ENCODE measurements at regions not wholly inside any gene's neighbourhood (a gene's known extent, or its start where the extent isn't known, plus 50 kb on each side); places are given as distances from the start of the nearest gene placed in this dataset.

GRCh38 chr7:82701949-82702348, 258.4 kb upstream of the CACNA2D1 start:
- no peak for TF ChIP-seq EZH2 (IDR thresholded peaks at IDR 0.05; ENCODE audit: borderline replicate concordance, insufficient read depth, low read depth, low read length, poor library complexity, severe bottlenecking)
- TF ChIP-seq CTCF (IDR thresholded peaks at IDR 0.05), result no peak
- 100% methylated on average over 1 of the region's 1 CpG for WGBS (ENCODE audit: insufficient coverage)
- no peaks in the 10 kb centered on the region for H3K27me3 Mint-ChIP-seq

DNA sequence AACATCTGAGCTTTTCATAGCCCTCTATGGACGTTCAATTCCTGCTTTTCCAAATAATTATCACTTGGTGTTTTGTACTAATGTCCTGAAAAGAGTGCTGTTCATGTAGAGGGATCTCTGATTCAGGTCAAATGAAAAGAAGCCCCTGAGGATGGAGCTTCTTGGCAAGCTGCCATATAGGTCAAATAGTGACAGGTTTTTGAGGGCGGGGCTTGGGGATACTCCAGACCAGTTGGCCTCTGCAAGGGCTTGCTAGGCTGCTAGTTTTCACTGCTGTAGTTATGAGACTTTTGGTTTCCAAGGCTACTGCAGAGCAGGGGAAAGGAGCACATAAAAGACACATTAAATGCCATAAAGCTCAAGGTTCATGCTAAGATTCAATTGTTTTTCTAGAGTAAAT, 257.2 kb upstream of the CACNA2D1 start:
- WGBS (ENCODE audit: insufficient coverage), result 100% methylated on average over 1 of the region's 2 CpGs
- ChIA-PET POLR2A (no interaction called here), CTCF (no interaction called here)
- H3K9me3 Mint-ChIP-seq (ENCODE audit: insufficient read depth), result no peaks in the 10 kb centered on the region
- no peak overlapping the region for H3K27ac Mint-ChIP-seq
- H3K4me3 Mint-ChIP-seq, result no peak overlapping the region
- H2AFZ ChIP-seq (ENCODE audit: insufficient read depth, low read depth, low read length, poor library complexity, severe bottlenecking), result no peak overlapping the region
- no peak for DNase-seq
- no peaks in the 10 kb centered on the region for H3K27me3 ChIP-seq (replicated peaks in 1 of 4; ENCODE audit: control extremely low read depth in 1 of 4, control insufficient read depth in 3 of 4, insufficient read depth in 4 of 4, low read length in 3 of 4)
- no peaks in the 10 kb centered on the region for H3K79me2 ChIP-seq (ENCODE audit: control insufficient read depth, insufficient read depth, low read length)
- H3K4me1 Mint-ChIP-seq, result no peaks in the 10 kb centered on the region
- no peak overlapping the region for H3K4me3 ChIP-seq (ENCODE audit: control extremely low read depth in 1 of 5, extremely low read depth in 1 of 5, insufficient read depth in 1 of 5, low read depth in 2 of 5, low read length in 4 of 5)
- no peak for ATAC-seq (ENCODE audit: low read depth)
- intact Hi-C loops (cut with micrococcal nuclease), result no loop called here
- H3K27ac ChIP-seq (ENCODE audit: low read length in 2 of 2), result no peak overlapping the region
- TF ChIP-seq EZH2 (IDR thresholded peaks at IDR 0.05; ENCODE audit: borderline replicate concordance, insufficient read depth, low read depth, low read length, poor library complexity, severe bottlenecking) (no peak), CTCF (IDR thresholded peaks at IDR 0.05) (no peak)
- H4K20me1 ChIP-seq (ENCODE audit: control insufficient read depth, insufficient read depth, low read length, poor library complexity, severe bottlenecking), result no peaks in the 10 kb centered on the region
- no peaks in the 10 kb centered on the region for H3K36me3 ChIP-seq (replicated peaks in 1 of 2; ENCODE audit: control extremely low read depth in 1 of 2, control insufficient read depth in 1 of 2, extremely low read depth in 1 of 2, insufficient read depth in 2 of 2, low read length in 1 of 2)
- H3K9ac ChIP-seq (ENCODE audit: low read length), result no peak overlapping the region
- H3K4me2 ChIP-seq (replicated peaks; ENCODE audit: low read depth, low read length, poor library complexity, severe bottlenecking), result no peak overlapping the region
- H3K27me3 Mint-ChIP-seq, result no peaks in the 10 kb centered on the region
- H3K9me3 ChIP-seq (ENCODE audit: control extremely low read depth in 1 of 3, control insufficient read depth in 2 of 3, insufficient read depth in 1 of 3, low read length in 2 of 3), result no peaks in the 10 kb centered on the region
- H3K4me1 ChIP-seq (ENCODE audit: control insufficient read depth in 2 of 2, insufficient read depth in 2 of 2, low read length in 2 of 2), result no peaks in the 10 kb centered on the region

More at GRCh38 chr7:82701949-82702348, 258.4 kb upstream of the CACNA2D1 start:
- ChIA-PET CTCF (no interaction called here), POLR2A (no interaction called here)
- Mint-ChIP-seq H3K27ac (no peak overlapping the region), H3K4me1 (no peaks in the 10 kb centered on the region), H3K4me3 (no peak overlapping the region), H3K9me3 (ENCODE audit: insufficient read depth) (no peaks in the 10 kb centered on the region)
- no peaks in the 10 kb centered on the region for H3K9me3 ChIP-seq (ENCODE audit: control extremely low read depth in 1 of 3, control insufficient read depth in 2 of 3, insufficient read depth in 1 of 3, low read length in 2 of 3)
- no peak overlapping the region for H3K27ac ChIP-seq (ENCODE audit: low read length in 2 of 2)
- no peak overlapping the region for H3K4me3 ChIP-seq (ENCODE audit: control extremely low read depth in 1 of 5, extremely low read depth in 1 of 5, insufficient read depth in 1 of 5, low read depth in 2 of 5, low read length in 4 of 5)
- ATAC-seq (ENCODE audit: low read depth) (no peak), DNase-seq (no peak)
- no peaks in the 10 kb centered on the region for H3K79me2 ChIP-seq (ENCODE audit: control insufficient read depth, insufficient read depth, low read length)
- no peak overlapping the region for H2AFZ ChIP-seq (ENCODE audit: insufficient read depth, low read depth, low read length, poor library complexity, severe bottlenecking)
- intact Hi-C loops (cut with micrococcal nuclease), result no loop called here
- H3K27me3 ChIP-seq (replicated peaks in 1 of 4; ENCODE audit: control extremely low read depth in 1 of 4, control insufficient read depth in 3 of 4, insufficient read depth in 4 of 4, low read length in 3 of 4), result no peaks in the 10 kb centered on the region
- no peaks in the 10 kb centered on the region for H3K36me3 ChIP-seq (replicated peaks in 1 of 2; ENCODE audit: control extremely low read depth in 1 of 2, control insufficient read depth in 1 of 2, extremely low read depth in 1 of 2, insufficient read depth in 2 of 2, low read length in 1 of 2)
- H4K20me1 ChIP-seq (ENCODE audit: control insufficient read depth, insufficient read depth, low read length, poor library complexity, severe bottlenecking), result no peaks in the 10 kb centered on the region
- no peak overlapping the region for H3K4me2 ChIP-seq (replicated peaks; ENCODE audit: low read depth, low read length, poor library complexity, severe bottlenecking)
- H3K9ac ChIP-seq (ENCODE audit: low read length), result no peak overlapping the region
- H3K4me1 ChIP-seq (ENCODE audit: control insufficient read depth in 2 of 2, insufficient read depth in 2 of 2, low read length in 2 of 2), result no peaks in the 10 kb centered on the region

All from B cell (primary cell).